ENCODE measurements at regions not wholly inside any gene's neighbourhood (a gene's known extent, or its start where the extent isn't known, plus 50 kb on each side); places are given as distances from the start of the nearest gene placed in this dataset.

- DNase-seq = no peak
- Mint-ChIP-seq H3K27ac (no peak overlapping the region), H3K4me3 (no peak overlapping the region), H3K36me3 (ENCODE audit: low read depth) (no peaks in the 10 kb centered on the region), H3K4me1 (no peaks in the 10 kb centered on the region), H3K9me3 (ENCODE audit: low read depth) (peaks cover 22% of the 10 kb centered on the region), H3K27me3 (no peaks in the 10 kb centered on the region)
- no peak for ATAC-seq
- intact Hi-C loops (cut with DNase I, micrococcal nuclease) = no loop called here
- CTCF ChIA-PET = no interaction called here
- POLR2A ChIA-PET = no interaction called here
These were observed 1343.8 kb upstream of the LRRTM1 start for GRCh38 chr2:81648370-81648769.

- Mint-ChIP-seq H3K27me3 (no peaks in the 10 kb centered on the region), H3K9me3 (ENCODE audit: low read depth) (peaks cover 20% of the 10 kb centered on the region), H3K4me3 (no peak overlapping the region), H3K27ac (no peak overlapping the region), H3K36me3 (ENCODE audit: low read depth) (no peaks in the 10 kb centered on the region), H3K4me1 (no peaks in the 10 kb centered on the region)
- intact Hi-C loops (cut with DNase I, micrococcal nuclease) = no loop called here
- DNase-seq = no peak
- no peak for ATAC-seq
- CTCF ChIA-PET = no interaction called here
- POLR2A ChIA-PET = no interaction called here
These were observed 1343.2 kb upstream of the LRRTM1 start for GRCh38 chr2:81647715-81648230.

- Mint-ChIP-seq H3K4me3 (no peak overlapping the region), H3K36me3 (ENCODE audit: low read depth) (no peaks in the 10 kb centered on the region), H3K27ac (no peak overlapping the region), H3K9me3 (ENCODE audit: low read depth) (peaks cover 17% of the 10 kb centered on the region), H3K4me1 (no peaks in the 10 kb centered on the region), H3K27me3 (no peaks in the 10 kb centered on the region)
- ATAC-seq (no peak), DNase-seq (no peak)
- ChIA-PET CTCF (no interaction called here), POLR2A (no interaction called here)
- intact Hi-C loops (cut with DNase I, micrococcal nuclease) = no loop called here
These were observed 1341.3 kb upstream of the LRRTM1 start for GRCh38 chr2:81645745-81646301.

GRCh38 chr2:81644189-81644588 is 1339.6 kb upstream of the LRRTM1 start:
- POLR2A ChIA-PET = no interaction called here
- no peak overlapping the region for H3K4me3 Mint-ChIP-seq

GRCh38 chr2:81624825-81625224 is 1320.3 kb upstream of the LRRTM1 start:
- POLR2A ChIA-PET = no interaction called here
- no peak overlapping the region for H3K27ac Mint-ChIP-seq
- no peaks in the 10 kb centered on the region for H3K4me1 Mint-ChIP-seq
- H3K36me3 Mint-ChIP-seq (ENCODE audit: low read depth) = no peaks in the 10 kb centered on the region
- DNase-seq (no peak), ATAC-seq (no peak)
- intact Hi-C loops (cut with DNase I, micrococcal nuclease) = no loop called here
- peaks cover 12% of the 10 kb centered on the region for H3K9me3 Mint-ChIP-seq (ENCODE audit: low read depth)
- no peaks in the 10 kb centered on the region for H3K27me3 Mint-ChIP-seq
- no peak overlapping the region for H3K4me3 Mint-ChIP-seq
- CTCF ChIA-PET = no interaction called here

More at GRCh38 chr2:81644189-81644588, 1339.6 kb upstream of the LRRTM1 start:
- DNase-seq = no peak
- H3K27ac Mint-ChIP-seq = no peak overlapping the region
- no peaks in the 10 kb centered on the region for H3K36me3 Mint-ChIP-seq (ENCODE audit: low read depth)
- CTCF ChIA-PET = interaction anchor here (0.8 kb wide), 1 partner anchor 1018 kb away, joined by 3 read pairs; no protein-coding TSS in a partner anchor
- intact Hi-C loops (cut with DNase I, micrococcal nuclease) = no loop called here
- no peaks in the 10 kb centered on the region for H3K4me1 Mint-ChIP-seq
- H3K27me3 Mint-ChIP-seq = no peaks in the 10 kb centered on the region
- ATAC-seq = no peak
- peaks cover 26% of the 10 kb centered on the region for H3K9me3 Mint-ChIP-seq (ENCODE audit: low read depth)

- H3K36me3 Mint-ChIP-seq (ENCODE audit: low read depth) = no peaks in the 10 kb centered on the region
- ChIA-PET CTCF (no interaction called here), POLR2A (no interaction called here)
- no peaks in the 10 kb centered on the region for H3K27me3 Mint-ChIP-seq
- ATAC-seq (no peak), DNase-seq (no peak)
- no peaks in the 10 kb centered on the region for H3K4me1 Mint-ChIP-seq
- H3K4me3 Mint-ChIP-seq = no peak overlapping the region
- H3K9me3 Mint-ChIP-seq (ENCODE audit: low read depth) = peaks cover 10% of the 10 kb centered on the region
- intact Hi-C loops (cut with DNase I, micrococcal nuclease) = no loop called here
- no peak overlapping the region for H3K27ac Mint-ChIP-seq
These were observed 1295.5 kb upstream of the LRRTM1 start for GRCh38 chr2:81600088-81600487.

GRCh38 chr2:81598453-81598852 is 1293.9 kb upstream of the LRRTM1 start:
- no peak overlapping the region for H3K4me3 Mint-ChIP-seq
- H3K27ac Mint-ChIP-seq = no peak overlapping the region
- no peaks in the 10 kb centered on the region for H3K4me1 Mint-ChIP-seq
- ChIA-PET POLR2A (no interaction called here), CTCF (no interaction called here)
- H3K9me3 Mint-ChIP-seq (ENCODE audit: low read depth) = peaks cover 10% of the 10 kb centered on the region
- intact Hi-C loops (cut with DNase I, micrococcal nuclease) = no loop called here
- ATAC-seq = no peak
- DNase-seq = no peak
- no peaks in the 10 kb centered on the region for H3K36me3 Mint-ChIP-seq (ENCODE audit: low read depth)
- H3K27me3 Mint-ChIP-seq = no peaks in the 10 kb centered on the region

GRCh38 chr2:81589406-81589805 is 1284.9 kb upstream of the LRRTM1 start:
- Mint-ChIP-seq H3K27ac (no peak overlapping the region), H3K4me1 (no peaks in the 10 kb centered on the region), H3K27me3 (no peaks in the 10 kb centered on the region), H3K36me3 (ENCODE audit: low read depth) (no peaks in the 10 kb centered on the region), H3K9me3 (ENCODE audit: low read depth) (peaks cover 2% of the 10 kb centered on the region), H3K4me3 (no peak overlapping the region)
- intact Hi-C loops (cut with DNase I, micrococcal nuclease) = no loop called here
- ATAC-seq (no peak), DNase-seq (no peak)
- ChIA-PET CTCF (no interaction called here), POLR2A (no interaction called here)

- intact Hi-C loops (cut with DNase I, micrococcal nuclease) = no loop called here
- H3K4me3 Mint-ChIP-seq = no peak overlapping the region
- no peaks in the 10 kb centered on the region for H3K27me3 Mint-ChIP-seq
- ChIA-PET POLR2A (no interaction called here), CTCF (no interaction called here)
- H3K36me3 Mint-ChIP-seq (ENCODE audit: low read depth) = no peaks in the 10 kb centered on the region
- no peaks in the 10 kb centered on the region for H3K4me1 Mint-ChIP-seq
- DNase-seq (no peak), ATAC-seq (no peak)
- H3K27ac Mint-ChIP-seq = no peak overlapping the region
- peaks cover 2% of the 10 kb centered on the region for H3K9me3 Mint-ChIP-seq (ENCODE audit: low read depth)
These were observed 1279.0 kb upstream of the LRRTM1 start for GRCh38 chr2:81583311-81584108.

GRCh38 chr2:81576713-81577112 is 1272.2 kb upstream of the LRRTM1 start:
- ChIA-PET CTCF (interaction anchor here (0.6 kb wide), 1 partner anchor 952 kb away, joined by 5 read pairs; no protein-coding TSS in a partner anchor), POLR2A (no interaction called here)
- H3K36me3 Mint-ChIP-seq (ENCODE audit: low read depth) = no peaks in the 10 kb centered on the region
- peaks cover 15% of the 10 kb centered on the region for H3K9me3 Mint-ChIP-seq (ENCODE audit: low read depth)
- no peaks in the 10 kb centered on the region for H3K27me3 Mint-ChIP-seq
- H3K27ac Mint-ChIP-seq = no peak overlapping the region
- no peak for DNase-seq
- intact Hi-C loops (cut with DNase I, micrococcal nuclease) = no loop called here
- no peak for ATAC-seq
- no peak overlapping the region for H3K4me3 Mint-ChIP-seq
- no peaks in the 10 kb centered on the region for H3K4me1 Mint-ChIP-seq

- Mint-ChIP-seq H3K36me3 (ENCODE audit: low read depth) (no peaks in the 10 kb centered on the region), H3K4me3 (no peak overlapping the region), H3K27me3 (no peaks in the 10 kb centered on the region), H3K9me3 (ENCODE audit: low read depth) (peaks cover 9% of the 10 kb centered on the region), H3K27ac (no peak overlapping the region), H3K4me1 (no peaks in the 10 kb centered on the region)
- no peak for DNase-seq
- intact Hi-C loops (cut with DNase I, micrococcal nuclease) = no loop called here
- no peak for ATAC-seq
- ChIA-PET POLR2A (no interaction called here), CTCF (no interaction called here)
These were observed 1246.6 kb upstream of the LRRTM1 start for GRCh38 chr2:81551040-81551634.

- intact Hi-C loops (cut with DNase I, micrococcal nuclease) = no loop called here
- no peaks in the 10 kb centered on the region for H3K36me3 Mint-ChIP-seq (ENCODE audit: low read depth)
- no peaks in the 10 kb centered on the region for H3K4me1 Mint-ChIP-seq
- peaks cover 11% of the 10 kb centered on the region for H3K9me3 Mint-ChIP-seq (ENCODE audit: low read depth)
- ATAC-seq (no peak), DNase-seq (no peak)
- POLR2A ChIA-PET = no interaction called here
- H3K27me3 Mint-ChIP-seq = no peaks in the 10 kb centered on the region
- H3K4me3 Mint-ChIP-seq = no peak overlapping the region
- H3K27ac Mint-ChIP-seq = no peak overlapping the region
- CTCF ChIA-PET = no interaction called here
These were observed 1245.7 kb upstream of the LRRTM1 start for GRCh38 chr2:81550277-81550676.

Measured in activated CD4-positive, alpha-beta T cell treated with anti-CD3 and anti-CD28 coated beads for 36 hours (primary cell).